GM19452 (cell line): ENCODE measurements at regions not wholly inside any gene's neighbourhood (a gene's known extent, or its start where the extent isn't known, plus 50 kb on each side); places are given as distances from the start of the nearest gene placed in this dataset.
"Not testable (repeated sequence)": the region's sequence is repeated elsewhere in the genome, so short reads cannot be mapped to it uniquely, and the experiment has no call there.

Source experiments
- ATAC-seq: cut with Tn5 transposase; IDR thresholded peaks from one replicate; pipeline ENCODE4 v1.9.1; 2021; ENCODE audit not compliant: unreplicated experiment

- no peak for ATAC-seq
Measured at GRCh38 chr3:69491975-69492374, 106.1 kb upstream of the FRMD4B start.

GRCh38 chr3:69490971-69491370, 105.1 kb upstream of the FRMD4B start:
- ATAC-seq, result no peak

GRCh38 chr3:69490235-69490634, 104.3 kb upstream of the FRMD4B start:
- no peak for ATAC-seq

GRCh38 chr3:69488026-69488425, 102.1 kb upstream of the FRMD4B start:
- ATAC-seq, result no peak

GRCh38 chr3:69485489-69485888, 99.6 kb upstream of the FRMD4B start:
- ATAC-seq, result no peak

- no peak for ATAC-seq
Measured at GRCh38 chr3:69484507-69485393, 98.9 kb upstream of the FRMD4B start.

GRCh38 chr3:69483449-69483848, 97.6 kb upstream of the FRMD4B start:
- no peak for ATAC-seq

- ATAC-seq, result not testable (repeated sequence)
Measured at GRCh38 chr3:69480986-69481385, 95.1 kb upstream of the FRMD4B start.

GRCh38 chr3:69474186-69474585, 88.3 kb upstream of the FRMD4B start:
- ATAC-seq, result no peak

GRCh38 chr3:69472093-69472492, 86.2 kb upstream of the FRMD4B start:
- ATAC-seq, result no peak

GRCh38 chr3:69463531-69463930, 77.6 kb upstream of the FRMD4B start:
- no peak for ATAC-seq

GRCh38 chr3:69462826-69463100, 76.9 kb upstream of the FRMD4B start:
- no peak for ATAC-seq

- ATAC-seq, result no peak
Measured at GRCh38 chr3:69462022-69462825, 76.3 kb upstream of the FRMD4B start.

GRCh38 chr3:69460034-69460433, 74.1 kb upstream of the FRMD4B start:
- ATAC-seq, result no peak

- no peak for ATAC-seq
Measured at GRCh38 chr3:69458803-69459365, 73.0 kb upstream of the FRMD4B start.

- ATAC-seq, result no peak
Measured at GRCh38 chr3:69456631-69457030, 70.7 kb upstream of the FRMD4B start.

- no peak for ATAC-seq
Measured at GRCh38 chr3:69454204-69454787, 68.4 kb upstream of the FRMD4B start.

GRCh38 chr3:69452295-69452694, 66.4 kb upstream of the FRMD4B start:
- ATAC-seq, result no peak

GRCh38 chr3:69451594-69451993, 65.7 kb upstream of the FRMD4B start:
- ATAC-seq, result no peak

GRCh38 chr3:69448877-69449276, 63.0 kb upstream of the FRMD4B start:
- ATAC-seq, result no peak

- ATAC-seq, result no peak
Measured at GRCh38 chr3:69446402-69447072, 60.6 kb upstream of the FRMD4B start.
